GM19351 (cell line): ENCODE measurements at regions not wholly inside any gene's neighbourhood (a gene's known extent, or its start where the extent isn't known, plus 50 kb on each side); places are given as distances from the start of the nearest gene placed in this dataset.
A peak's percentile ranks its signal among the peaks of the same experiment; 100 is the strongest.

Experiments used
- ATAC-seq: cut with Tn5 transposase; IDR thresholded peaks from one replicate; pipeline ENCODE4 v1.9.1; 2021; ENCODE audit warnings: mild to moderate bottlenecking, moderate library complexity; ENCODE audit not compliant: unreplicated experiment

DNA sequence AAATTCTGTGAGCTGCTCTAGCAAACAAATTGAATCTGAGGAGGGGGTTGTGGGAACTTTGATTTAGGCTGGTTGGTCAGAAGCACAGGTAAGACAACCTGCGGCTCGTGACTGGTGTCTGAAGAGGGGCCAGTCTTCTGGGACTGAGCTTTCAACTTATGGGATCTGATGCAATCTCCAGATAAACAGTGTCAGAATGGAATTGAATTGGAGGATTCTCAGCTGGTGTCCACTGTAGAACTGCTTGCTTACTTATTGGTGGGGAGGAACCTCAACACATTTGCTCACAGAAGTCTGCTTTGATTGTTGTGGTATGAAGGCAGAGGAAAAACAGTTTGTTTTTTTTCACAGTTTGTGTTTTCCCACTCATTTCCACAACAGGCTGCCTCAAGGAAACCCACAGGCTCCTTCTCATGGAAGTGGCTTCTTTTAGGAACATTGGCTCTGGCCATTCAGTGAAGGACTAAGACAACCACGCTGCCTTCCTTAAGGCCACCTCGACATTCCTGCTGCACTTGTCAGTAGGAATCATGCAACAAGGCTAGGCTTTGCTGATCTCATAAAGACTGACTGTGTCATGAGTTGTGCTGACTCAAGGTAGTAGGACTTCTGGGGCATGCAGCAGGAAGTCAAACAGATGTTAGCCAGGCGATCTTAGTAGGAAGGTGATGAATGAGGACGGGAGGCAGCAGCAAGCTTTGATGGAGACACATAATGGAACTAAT lies 104.7 kb downstream of the TSN start:
- no peak for ATAC-seq

DNA sequence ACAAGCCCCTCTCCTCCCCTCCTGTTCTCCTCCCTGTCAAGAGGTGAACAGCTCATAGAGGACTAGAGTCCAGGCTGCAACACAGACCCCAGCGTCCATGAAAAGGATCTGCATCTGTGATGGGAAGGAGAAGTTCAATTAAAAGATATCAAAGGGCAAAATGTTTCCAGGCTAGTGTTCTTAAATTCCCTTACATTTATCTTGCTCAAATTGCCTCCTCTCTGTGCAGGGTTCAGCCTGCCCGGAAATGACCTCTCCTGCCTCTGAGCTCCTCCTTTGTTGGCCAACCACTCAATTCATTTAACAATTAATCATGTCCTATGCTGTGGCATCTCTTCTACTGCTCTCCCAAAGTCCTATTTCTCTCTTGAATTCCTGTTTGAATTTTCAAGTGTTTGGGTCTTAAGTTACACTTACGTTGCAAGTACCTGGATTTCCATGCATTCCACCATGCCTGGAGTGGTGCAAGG lies 105.3 kb downstream of the TSN start:
- ATAC-seq: no peak

DNA sequence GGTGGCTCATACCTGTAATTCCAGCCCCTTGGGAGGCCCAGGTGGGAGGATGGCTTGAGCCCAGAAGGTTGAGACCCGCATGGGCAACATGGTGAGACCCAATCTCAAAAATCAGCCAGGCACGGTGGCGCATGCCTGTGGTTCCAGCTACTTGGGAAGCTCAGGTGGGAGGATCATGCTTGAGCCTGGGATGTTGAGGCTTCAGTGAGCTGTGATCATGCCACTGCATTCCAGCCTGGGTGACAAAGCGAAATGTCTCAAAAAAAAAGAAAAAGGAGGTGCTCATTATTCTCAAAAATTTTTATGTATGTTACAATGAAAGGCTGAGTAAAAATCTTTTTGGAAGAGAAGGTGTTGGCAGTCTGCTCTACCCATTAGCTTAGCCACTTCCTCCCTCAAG lies 106.8 kb downstream of the TSN start:
- no peak for ATAC-seq

DNA sequence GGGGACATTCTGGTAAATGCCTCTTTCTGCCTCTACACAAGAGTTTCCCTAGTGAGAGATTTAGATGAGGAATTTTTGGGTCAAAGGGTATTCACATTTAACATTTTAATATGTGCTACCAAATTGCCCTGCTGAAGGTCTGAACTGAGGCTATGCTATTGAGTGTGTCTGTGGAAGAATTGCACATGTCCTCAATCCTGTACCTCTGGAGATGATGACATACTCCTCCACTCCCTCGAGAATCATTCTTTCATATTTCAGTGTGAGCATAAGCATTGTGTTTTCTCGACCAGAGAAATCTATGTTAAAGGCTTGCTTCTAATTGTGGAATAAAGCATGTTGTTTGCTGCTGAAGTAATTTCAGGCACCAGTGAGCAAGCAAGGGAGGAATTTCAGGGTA lies 110.5 kb downstream of the TSN start:
- no peak for ATAC-seq

DNA sequence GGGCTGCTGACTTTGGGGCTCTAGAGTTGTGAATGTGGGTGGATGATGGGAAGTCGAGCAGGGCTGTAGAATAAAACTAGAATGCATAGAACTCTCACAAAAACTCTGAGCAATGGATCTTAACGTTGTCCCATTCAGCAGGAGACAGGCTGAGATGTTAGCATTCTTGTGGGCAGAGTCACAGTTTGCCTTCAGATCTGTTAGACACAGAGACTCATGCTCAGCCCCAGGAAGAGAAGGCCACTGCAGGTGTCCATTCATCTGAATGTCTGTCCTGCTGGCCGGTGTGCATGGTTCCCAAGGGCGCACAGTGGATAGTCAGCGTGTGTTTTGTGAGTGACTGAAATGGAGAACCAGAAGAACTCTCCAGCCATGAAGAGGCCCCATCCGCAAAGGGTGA lies 111.3 kb downstream of the TSN start:
- no peak for ATAC-seq

DNA sequence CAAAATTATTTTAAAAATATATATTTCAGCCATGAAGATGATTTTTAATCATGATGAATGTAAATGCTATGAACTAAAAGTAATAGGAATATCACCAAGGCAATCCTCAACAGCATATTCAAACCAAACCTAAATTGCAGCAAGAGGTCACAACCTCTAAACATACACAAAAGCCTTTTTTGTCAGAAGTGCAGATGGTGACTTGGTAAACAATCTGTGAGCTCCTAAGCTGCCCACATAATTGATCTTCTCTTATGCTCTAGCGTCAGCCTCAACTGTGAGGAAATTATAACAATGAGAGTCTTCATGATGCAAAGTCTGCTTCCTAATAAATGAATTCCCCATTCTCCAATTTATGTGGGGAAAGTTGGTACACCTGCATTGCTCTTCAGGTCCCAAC lies 113.2 kb downstream of the TSN start:
- ATAC-seq: no peak

DNA sequence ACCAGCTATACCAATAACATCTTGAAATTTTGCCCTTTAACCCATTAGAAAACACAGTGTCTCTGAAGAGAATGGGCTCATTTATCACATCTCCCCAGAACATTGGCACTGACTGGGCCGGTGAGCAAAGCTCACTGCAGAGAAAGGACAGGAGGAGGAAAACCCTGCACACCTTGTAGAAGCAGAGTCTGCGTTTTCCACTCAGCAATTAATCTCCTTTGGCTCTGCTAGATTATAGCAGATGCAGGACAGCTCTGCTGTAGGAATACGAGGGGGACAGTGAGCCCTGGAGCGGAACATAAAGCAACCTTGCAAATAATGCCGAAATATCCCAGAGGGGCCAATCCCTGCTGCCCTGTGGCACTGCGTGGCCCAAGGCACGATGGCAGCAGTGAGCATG lies 113.9 kb downstream of the TSN start:
- ATAC-seq: no peak

DNA sequence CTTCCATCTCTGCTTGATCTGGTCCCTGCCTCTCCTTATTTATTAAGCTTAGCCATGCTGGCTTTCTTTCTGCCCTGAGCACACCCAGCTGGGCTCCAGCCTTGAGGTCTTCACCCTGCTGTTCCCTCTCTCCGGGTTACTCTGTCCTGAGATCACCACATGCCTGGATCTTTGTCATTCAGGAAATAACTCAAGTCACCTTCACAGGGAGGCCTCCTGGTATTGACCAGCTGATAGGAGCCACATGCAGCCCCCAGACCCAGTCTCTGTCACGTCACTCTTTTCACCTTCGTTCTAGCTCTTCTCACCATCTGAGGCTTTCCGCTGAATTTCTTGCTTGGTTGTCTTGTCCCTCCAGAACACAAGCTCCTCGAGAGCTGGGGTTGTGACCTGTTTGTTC lies 114.4 kb downstream of the TSN start:
- ATAC-seq: no peak

DNA sequence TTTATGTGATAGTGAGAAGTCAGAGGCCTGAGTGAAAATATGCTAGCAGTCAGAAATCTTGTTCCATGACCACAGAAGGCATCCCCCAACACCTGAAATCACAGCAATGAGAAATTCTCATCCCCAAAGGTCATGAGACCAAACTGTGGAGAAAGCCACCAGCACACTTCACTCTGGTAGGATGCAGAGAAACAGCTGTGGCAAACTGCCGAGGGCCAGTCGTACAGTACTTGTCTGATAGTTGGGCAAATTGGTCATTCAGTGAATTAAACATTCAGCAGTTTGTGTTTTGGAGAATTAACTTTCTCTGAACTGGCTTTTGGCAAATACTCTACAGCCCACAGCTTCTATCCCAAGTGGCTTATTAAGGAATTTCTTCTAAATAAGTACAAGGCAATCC lies 117.2 kb downstream of the TSN start:
- ATAC-seq: no peak

DNA sequence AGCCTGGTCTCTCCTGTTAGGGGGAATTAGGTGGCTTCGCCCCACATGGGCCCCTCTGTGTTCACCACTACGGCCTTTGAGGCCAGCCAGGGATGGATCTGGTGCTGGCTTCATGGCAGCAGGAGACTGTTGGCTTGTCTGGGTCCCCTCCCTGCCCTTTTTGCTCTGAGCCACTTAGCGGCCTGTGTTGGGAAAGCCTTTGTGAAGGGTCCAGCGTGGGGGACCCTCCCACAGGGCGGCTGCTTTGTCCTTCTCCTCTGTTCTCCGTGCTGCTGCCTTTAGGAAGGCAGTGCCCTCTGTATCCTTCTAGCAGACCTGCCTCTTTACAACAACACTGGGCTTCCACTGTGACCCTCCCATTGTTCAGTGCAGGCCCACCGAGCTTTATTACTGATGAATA lies 118.4 kb downstream of the TSN start:
- ATAC-seq: no peak

DNA sequence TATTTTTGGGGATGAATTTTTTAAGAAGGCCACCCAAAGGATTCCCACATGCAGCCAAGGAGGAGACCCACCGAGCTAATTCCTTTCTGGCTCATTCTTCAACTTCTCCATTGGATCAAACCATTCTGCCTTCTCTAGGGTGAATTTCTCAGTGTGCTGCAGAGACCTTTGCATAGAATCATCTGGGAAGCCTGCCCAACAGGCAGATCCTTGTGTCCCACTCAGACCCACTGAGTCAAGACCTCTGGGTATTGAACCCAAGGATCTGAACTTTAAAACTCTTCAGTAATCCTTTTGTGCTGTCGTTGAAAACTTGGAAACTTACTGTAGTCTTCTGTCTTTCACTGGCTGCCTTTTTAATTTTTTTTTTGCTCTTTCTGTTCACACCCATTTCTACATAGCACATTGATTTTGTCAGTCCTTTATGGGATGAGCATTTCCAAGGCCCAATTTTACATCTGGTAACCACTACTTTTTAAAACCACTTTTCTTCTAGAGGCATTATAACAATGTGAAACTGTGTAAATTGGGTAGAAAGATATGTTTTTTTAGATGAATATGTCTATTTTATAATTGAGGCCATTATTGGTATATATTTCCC lies 120.2 kb downstream of the TSN start:
- no peak for ATAC-seq

DNA sequence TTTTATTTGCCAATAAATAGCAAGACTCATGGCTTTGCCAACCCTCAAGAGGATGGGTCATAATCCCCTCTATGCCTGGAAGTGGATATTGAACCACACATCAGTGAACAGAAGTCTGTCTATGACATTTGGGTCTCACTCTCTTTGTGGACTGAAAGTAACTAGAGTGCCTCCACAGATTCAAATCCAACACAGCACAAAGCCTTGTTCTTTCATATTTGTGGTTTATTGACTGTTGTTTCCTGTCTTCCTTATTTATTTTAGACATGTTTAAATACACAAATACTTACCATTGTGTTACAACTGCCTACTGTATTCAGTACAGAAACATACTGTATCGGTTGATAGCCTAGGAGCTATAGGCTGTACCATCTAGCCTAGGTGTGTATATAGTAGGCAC lies 121.9 kb downstream of the TSN start:
- no peak for ATAC-seq

DNA sequence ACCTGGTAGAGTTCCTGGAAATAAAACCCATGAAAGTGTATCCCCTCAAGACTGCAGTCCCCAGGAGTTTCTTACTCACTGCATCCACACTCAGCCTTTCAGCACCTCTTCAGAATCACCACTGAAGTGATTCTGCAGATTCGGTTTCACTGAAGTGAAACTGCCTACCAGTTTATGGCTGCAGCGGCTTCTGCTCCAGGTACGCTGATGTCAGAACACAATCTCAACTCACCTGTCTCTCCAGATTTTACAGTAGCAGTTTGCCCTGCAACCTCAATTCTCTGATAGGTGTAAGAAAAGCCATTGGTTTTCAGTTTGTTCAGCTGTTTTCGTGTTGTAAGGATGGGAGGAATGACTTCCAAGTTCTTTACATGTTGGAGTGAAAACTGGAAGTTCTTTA lies 124.8 kb downstream of the TSN start:
- ATAC-seq: no peak

DNA sequence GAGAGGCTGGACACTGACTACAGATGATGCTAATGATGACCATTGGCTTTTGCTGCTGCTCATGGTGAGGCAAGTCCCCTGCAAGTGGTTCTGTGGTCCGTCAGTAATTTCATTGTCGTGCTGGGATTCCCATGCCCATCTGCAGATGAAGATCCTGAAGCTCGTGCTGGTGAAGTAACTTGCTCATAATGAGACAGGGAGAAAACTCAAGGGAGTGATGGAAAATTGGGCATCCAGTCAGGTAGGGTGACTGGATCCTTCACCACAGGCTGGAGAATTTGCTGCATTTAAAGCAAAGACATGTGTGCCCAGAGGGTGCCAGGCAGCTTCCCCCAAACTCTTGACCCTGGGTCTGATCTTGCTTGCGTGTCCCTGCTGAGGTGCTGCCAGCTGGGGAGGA lies 125.6 kb downstream of the TSN start:
- ATAC-seq: no peak

DNA sequence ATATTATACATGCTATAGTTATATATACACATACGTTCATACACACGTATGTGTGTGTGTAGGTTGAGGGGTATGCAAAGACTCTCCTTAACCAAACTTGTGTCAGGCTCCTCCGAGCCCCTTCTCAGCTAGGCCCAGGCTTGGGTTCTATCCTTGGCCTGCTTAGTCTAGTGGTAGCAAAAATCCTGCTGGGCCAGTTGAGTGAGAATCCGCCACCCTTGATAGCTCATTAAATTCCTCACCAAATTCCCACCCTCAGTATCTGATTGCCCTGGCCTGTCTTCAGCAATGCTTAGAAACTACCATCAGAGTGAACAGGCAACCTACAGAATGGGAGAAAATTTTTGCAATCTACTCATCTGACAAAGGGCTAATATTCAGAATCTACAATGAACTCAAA lies 126.5 kb downstream of the TSN start:
- ATAC-seq: no peak

DNA sequence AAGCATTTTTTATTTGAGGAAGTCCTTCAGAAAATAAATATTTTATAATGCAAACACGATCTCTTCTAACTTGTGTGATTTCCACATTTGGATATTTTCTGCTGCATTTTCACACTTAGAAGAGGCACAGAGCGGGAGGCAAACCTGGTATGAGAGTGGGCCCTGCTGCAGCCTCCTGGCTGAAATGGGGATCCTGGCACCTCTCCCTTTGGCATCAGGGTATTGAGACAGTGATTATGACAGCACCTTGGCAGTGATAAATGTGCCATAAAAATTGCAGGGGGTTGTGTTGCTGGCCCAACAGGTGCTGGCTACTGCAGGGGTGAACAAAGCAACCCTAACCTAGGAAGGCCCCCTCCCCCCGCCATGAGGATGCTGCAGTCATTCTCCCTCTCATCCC lies 128.6 kb downstream of the TSN start:
- ATAC-seq: no peak

DNA sequence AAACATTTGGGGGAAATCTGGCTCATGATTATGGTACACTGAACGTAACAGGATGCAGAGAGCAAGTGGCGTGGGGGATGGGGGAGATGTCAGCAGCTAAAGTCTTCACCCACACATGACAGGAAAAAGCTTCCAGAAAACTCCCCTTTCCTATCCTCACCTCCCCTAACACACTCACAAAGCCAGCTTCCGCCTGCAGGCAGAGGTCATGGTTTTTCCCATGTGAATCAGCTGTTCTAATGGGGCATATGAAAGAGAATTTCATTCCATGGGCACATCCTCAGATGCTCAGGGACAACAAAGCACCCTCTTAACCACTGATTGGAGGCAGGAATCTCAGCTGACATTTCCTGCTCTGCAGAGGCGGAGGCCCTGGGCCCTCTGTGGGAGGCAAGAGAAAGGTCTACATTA lies 129.1 kb downstream of the TSN start:
- no peak for ATAC-seq

DNA sequence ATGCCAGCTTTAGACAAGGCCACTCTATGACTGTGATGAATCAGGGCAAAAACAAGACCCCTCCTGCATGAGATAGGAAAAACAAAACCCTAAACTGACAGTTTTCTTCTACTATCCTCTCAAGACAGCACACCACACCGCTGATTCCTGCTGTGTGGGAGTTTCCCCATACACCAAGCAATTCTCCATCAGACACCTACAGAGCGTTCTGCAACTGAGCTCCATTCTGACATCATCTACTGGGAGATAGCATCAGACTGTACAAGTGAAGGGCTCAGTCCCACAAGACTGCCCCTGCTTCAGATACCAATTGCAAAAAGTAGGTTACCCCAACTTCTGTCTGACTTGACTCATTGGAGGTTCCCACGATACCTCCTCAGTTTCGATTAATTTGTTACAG lies 130.6 kb downstream of the TSN start:
- ATAC-seq: no peak

DNA sequence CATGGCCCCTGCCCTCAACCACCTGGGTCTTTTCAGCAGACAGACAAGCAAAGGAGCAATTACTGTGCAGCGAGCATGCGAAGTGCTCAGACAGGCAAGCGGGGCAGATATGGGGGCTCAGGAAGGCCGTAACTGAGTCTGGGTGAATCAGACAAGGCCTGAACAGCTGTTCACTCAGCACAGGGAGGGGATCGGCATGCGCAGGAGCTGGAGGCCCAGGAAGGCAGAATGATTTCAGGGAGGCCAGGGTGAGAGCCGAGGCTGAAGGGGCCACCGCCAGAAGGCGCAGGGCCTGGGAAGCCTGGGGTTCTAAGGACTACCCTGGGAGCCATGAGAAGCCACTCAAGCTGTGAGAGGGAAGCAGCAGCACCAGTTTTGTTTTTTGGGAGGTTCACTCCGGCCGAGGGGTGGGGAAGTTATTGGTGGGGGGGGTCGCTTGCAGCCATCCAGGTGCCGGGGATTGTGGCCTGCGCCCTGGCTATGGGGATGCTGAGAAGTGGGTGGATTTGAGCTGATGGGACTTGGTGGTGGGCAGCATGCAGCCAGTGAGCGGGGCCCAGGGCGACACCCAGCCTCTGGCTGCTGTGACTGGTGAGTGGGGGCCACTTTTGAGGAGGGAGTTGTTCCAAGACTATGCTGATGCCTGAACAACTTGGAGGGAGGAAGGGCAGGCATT lies 132.2 kb downstream of the TSN start:
- ATAC-seq: peak; percentile 11

DNA sequence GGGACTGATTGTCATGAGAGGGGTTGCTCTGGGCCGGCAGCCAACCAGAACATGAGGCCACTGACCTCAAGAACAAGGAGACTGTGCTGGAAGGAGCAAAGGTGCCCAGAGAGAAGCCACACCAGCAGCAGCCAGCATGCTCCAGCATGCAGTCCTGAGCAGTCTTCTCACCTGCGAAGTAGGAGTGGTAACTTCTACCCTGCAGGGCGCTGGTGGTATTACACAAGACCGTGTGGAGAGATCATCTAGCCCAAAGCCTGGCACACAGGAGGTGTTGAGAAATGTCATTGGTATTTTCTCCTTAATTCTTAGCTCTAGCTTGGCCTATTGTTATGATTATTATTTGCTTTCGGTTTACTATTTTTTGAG lies 132.7 kb downstream of the TSN start:
- peak; percentile 95 for ATAC-seq

DNA sequence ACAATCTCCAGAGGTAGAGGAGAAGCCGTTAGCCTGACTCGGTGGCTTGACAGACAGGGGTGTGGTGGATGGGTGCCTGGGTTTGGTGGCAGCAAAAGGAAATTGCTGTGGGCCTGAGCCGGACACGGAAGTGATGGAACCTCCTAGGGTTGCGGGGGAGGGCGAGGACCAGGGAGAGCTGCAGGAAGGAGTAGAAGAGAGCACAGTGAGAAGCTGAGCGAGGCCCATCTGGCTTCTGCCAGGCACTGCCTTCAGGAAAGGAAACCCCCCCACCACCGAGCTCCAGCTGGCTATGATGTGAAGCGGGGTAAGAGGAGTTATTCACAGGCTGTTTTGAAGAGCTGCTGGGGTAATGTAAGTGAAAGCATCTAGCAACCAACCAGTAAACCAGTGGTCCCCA lies 134.6 kb downstream of the TSN start:
- ATAC-seq: no peak
